GM23338 (cell line): ENCODE measurements at regions not wholly inside any gene's neighbourhood (a gene's known extent, or its start where the extent isn't known, plus 50 kb on each side); places are given as distances from the start of the nearest gene placed in this dataset.

Experiments
- ATAC-seq: fragments of 200-7000 bp; cut with Tn5 transposase; 3 replicates; pipeline ENCODE4 v1.9.1; 2020
- DNase-seq: peaks from one replicate; pipeline ENCODE4 v3.0.0-alpha.2; 2015; ENCODE audit warnings: low spot score
- H2AFZ ChIP-seq: fragments of 200-600 bp; sonication (generic); 2 replicates; pipeline ENCODE4 v1.8.0; 2016; ENCODE audit warnings: antibody characterized with exemption, mild to moderate bottlenecking, moderate library complexity
- H3F3A ChIP-seq: fragments of 200-600 bp; sonication (generic); replicated peaks from 2 replicates; pipeline ENCODE4 v1.8.0; 2017; ENCODE audit warnings: antibody characterized with exemption, mixed run types, low read depth
- H3K27ac ChIP-seq: fragments of 200-600 bp; sonication (generic); 2 replicates; pipeline ENCODE4 v1.6.1; 2016; ENCODE audit warnings: low read depth
- H3K27me3 ChIP-seq: fragments of 200-600 bp; sonication (generic); 2 replicates; pipeline ENCODE4 v1.8.0; 2016; ENCODE audit warnings: mild to moderate bottlenecking, mixed run types, moderate library complexity; ENCODE audit not compliant: insufficient read depth
- H3K36me3 ChIP-seq: fragments of 200-600 bp; sonication (generic); 2 replicates; pipeline ENCODE4 v1.8.0; 2016; ENCODE audit warnings: mild to moderate bottlenecking; ENCODE audit not compliant: insufficient read depth
- H3K4me1 ChIP-seq: fragments of 200-600 bp; sonication (generic); 2 replicates; pipeline ENCODE4 v1.8.0; 2016; ENCODE audit warnings: mild to moderate bottlenecking, moderate library complexity; ENCODE audit not compliant: insufficient read depth
- H3K4me2 ChIP-seq: fragments of 200-600 bp; sonication (generic); 2 replicates; pipeline ENCODE4 v1.7.1; 2017; ENCODE audit warnings: mixed run types
- H3K4me3 ChIP-seq: fragments of 200-600 bp; sonication (generic); 2 replicates; pipeline ENCODE4 v1.6.1; 2016; ENCODE audit warnings: mixed run types
- H3K79me2 ChIP-seq: fragments of 200-600 bp; sonication (generic); replicated peaks from 2 replicates; pipeline ENCODE4 v1.8.0; 2017; ENCODE audit warnings: mild to moderate bottlenecking; ENCODE audit not compliant: insufficient read depth
- H3K9me2 ChIP-seq: fragments of 200-600 bp; sonication (generic); 2 replicates; pipeline ENCODE4 v1.8.0; 2017; ENCODE audit not compliant: insufficient read depth
- H4K20me1 ChIP-seq: fragments of 200-600 bp; sonication (generic); replicated peaks from 2 replicates; pipeline ENCODE4 v1.8.0; 2017; ENCODE audit warnings: mild to moderate bottlenecking; ENCODE audit not compliant: insufficient read depth
- H3K27ac Mint-ChIP-seq: 2 replicates; pipeline ENCODE4 v1.8.0; 2020; ENCODE audit warnings: inconsistent platforms, mild to moderate bottlenecking, moderate library complexity, mixed read lengths
- H3K27me3 Mint-ChIP-seq: 3 replicates; pipeline ENCODE4 v1.8.0; 2022; ENCODE audit warnings: low read depth, mild to moderate bottlenecking, moderate library complexity, mixed read lengths, inconsistent platforms; ENCODE audit not compliant: insufficient read depth, poor library complexity
- H3K36me3 Mint-ChIP-seq: 3 replicates; pipeline ENCODE4 v1.8.0; 2021; ENCODE audit warnings: low read depth, mild to moderate bottlenecking, inconsistent platforms, moderate library complexity, mixed read lengths
- H3K4me1 Mint-ChIP-seq: 3 replicates; pipeline ENCODE4 v1.8.0; 2020; ENCODE audit warnings: mild to moderate bottlenecking, inconsistent platforms, mixed read lengths
- H3K4me3 Mint-ChIP-seq: 3 replicates; pipeline ENCODE4 v1.8.0; 2021; ENCODE audit warnings: moderate library complexity, mild to moderate bottlenecking, inconsistent platforms, mixed read lengths
- H3K9me3 Mint-ChIP-seq: 3 replicates; pipeline ENCODE4 v1.8.0; 2020; ENCODE audit warnings: moderate library complexity, mild to moderate bottlenecking, inconsistent platforms, mixed read lengths
- CREB1 ChIP-seq: fragments of 250-450 bp; sonication (Bioruptor Pico); IDR thresholded peaks from 2 replicates; pipeline ENCODE4 v1.5.0; 2020; ENCODE audit warnings: low read depth, mild to moderate bottlenecking, moderate library complexity
- EZH2phosphoT487 ChIP-seq: fragments of 200-600 bp; sonication (generic); IDR thresholded peaks from one replicate; pipeline ENCODE4 v1.8.1; 2018; ENCODE audit warnings: antibody characterized with exemption; ENCODE audit not compliant: unreplicated experiment
- JUNB ChIP-seq: IDR thresholded peaks from one replicate; pipeline ENCODE4 v1.6.1; 2016; ENCODE audit warnings: antibody characterized with exemption; ENCODE audit not compliant: unreplicated experiment
- NANOG ChIP-seq: IDR thresholded peaks from 2 replicates; pipeline ENCODE4 v1.6.1; 2016; ENCODE audit warnings: antibody characterized with exemption, borderline replicate concordance
- STAT1 ChIP-seq: IDR thresholded peaks from one replicate; pipeline ENCODE4 v1.6.1; 2016; ENCODE audit warnings: antibody characterized with exemption; ENCODE audit not compliant: unreplicated experiment
- ZNF114 ChIP-seq: fragments of 250-450 bp; sonication (Bioruptor Pico); IDR thresholded peaks from 2 replicates; pipeline ENCODE4 v1.5.0; 2020; ENCODE audit warnings: mild to moderate bottlenecking, moderate library complexity
- ZNF331 ChIP-seq: fragments of 250-450 bp; sonication (Bioruptor Pico); IDR thresholded peaks from 2 replicates; pipeline ENCODE4 v1.5.0; 2020; ENCODE audit warnings: low read depth, mild to moderate bottlenecking, moderate library complexity
- TF ChIP-seq, protein P1 (sequence below), 2 experiments: fragments of 200-600 bp in 1 of 2; sonication (generic) in 1 of 2; conservative IDR thresholded peaks; 2 replicates each; pipeline versions ENCODE4 v1.5.1 to v1.6.1; 2016 to 2017; ENCODE audit warnings: antibody characterized with exemption in 2 of 2, low read depth in 2 of 2, mild to moderate bottlenecking in 2 of 2, moderate library complexity in 1 of 2
- TF ChIP-seq, protein P2 (sequence below): IDR thresholded peaks from 2 replicates; pipeline ENCODE4 v1.6.1; 2016; ENCODE audit warnings: antibody characterized with exemption

DNA sequence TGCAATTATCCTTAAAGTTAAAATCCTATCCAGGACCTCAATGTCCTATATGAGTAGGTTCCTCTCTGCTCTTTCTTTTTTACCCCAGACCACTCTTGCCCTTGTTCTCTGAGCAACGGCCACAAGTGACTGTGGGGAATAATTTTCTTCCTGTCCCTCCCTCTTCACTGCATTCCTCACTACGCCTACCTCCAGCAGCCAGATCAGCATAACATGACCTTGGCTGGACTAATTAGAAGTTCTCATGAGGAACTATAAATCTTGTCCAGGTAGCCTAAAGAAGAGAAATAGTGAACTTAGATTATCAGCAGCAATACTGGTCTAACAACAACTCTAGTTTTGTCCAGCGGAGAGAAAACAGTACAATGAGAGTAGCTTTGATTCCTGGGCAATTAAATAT is 643.8 kb upstream of the KLHL29 start (continued):
- TF ChIP-seq EZH2phosphoT487 (no peak), STAT1 (no peak), CREB1 (CRISPR knock-in tag) (no peak)
- TF ChIP-seq, protein P1, sequence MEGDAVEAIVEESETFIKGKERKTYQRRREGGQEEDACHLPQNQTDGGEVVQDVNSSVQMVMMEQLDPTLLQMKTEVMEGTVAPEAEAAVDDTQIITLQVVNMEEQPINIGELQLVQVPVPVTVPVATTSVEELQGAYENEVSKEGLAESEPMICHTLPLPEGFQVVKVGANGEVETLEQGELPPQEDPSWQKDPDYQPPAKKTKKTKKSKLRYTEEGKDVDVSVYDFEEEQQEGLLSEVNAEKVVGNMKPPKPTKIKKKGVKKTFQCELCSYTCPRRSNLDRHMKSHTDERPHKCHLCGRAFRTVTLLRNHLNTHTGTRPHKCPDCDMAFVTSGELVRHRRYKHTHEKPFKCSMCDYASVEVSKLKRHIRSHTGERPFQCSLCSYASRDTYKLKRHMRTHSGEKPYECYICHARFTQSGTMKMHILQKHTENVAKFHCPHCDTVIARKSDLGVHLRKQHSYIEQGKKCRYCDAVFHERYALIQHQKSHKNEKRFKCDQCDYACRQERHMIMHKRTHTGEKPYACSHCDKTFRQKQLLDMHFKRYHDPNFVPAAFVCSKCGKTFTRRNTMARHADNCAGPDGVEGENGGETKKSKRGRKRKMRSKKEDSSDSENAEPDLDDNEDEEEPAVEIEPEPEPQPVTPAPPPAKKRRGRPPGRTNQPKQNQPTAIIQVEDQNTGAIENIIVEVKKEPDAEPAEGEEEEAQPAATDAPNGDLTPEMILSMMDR (conservative IDR thresholded peaks at IDR 0.05; ENCODE audit: low read depth in 2 of 2) = no peak

DNA sequence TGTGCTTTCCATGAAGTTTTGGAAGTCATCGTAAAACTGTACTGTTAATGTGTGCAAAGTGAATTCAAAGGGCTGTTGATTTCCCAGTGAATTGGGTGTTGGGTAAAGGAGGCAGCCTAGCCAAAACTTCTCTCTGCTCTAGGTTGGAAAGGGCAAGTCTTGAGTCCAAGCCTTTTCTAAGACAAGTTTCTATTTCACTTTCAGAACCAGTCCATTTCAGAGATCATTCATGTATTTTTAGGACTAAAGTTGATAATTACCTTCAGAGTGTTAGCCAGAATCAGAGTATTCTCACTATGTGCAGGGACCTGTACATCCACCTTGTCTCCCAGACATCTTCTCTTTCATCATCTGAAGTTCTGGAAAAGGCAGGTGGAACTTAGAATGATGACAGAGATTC is 636.1 kb upstream of the KLHL29 start:
- Mint-ChIP-seq H3K4me3 (no peak overlapping the region), H3K4me1 (no peaks in the 10 kb centered on the region), H3K27ac (no peak overlapping the region), H3K9me3 (no peaks in the 10 kb centered on the region), H3K27me3 (peaks cover 2% of the 10 kb centered on the region), H3K36me3 (no peaks in the 10 kb centered on the region)
- no peaks in the 10 kb centered on the region for H3F3A ChIP-seq
- no peak overlapping the region for H3K27ac ChIP-seq
- H3K4me2 ChIP-seq = no peak overlapping the region
- H3K36me3 ChIP-seq = no peaks in the 10 kb centered on the region
- H3K4me1 ChIP-seq = no peaks in the 10 kb centered on the region
- TF ChIP-seq NANOG = no peak
- no peak for TF ChIP-seq CREB1 (CRISPR knock-in tag)
- TF ChIP-seq, protein P2, sequence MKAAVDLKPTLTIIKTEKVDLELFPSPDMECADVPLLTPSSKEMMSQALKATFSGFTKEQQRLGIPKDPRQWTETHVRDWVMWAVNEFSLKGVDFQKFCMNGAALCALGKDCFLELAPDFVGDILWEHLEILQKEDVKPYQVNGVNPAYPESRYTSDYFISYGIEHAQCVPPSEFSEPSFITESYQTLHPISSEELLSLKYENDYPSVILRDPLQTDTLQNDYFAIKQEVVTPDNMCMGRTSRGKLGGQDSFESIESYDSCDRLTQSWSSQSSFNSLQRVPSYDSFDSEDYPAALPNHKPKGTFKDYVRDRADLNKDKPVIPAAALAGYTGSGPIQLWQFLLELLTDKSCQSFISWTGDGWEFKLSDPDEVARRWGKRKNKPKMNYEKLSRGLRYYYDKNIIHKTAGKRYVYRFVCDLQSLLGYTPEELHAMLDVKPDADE = no peak
- TF ChIP-seq, protein P1 (conservative IDR thresholded peaks at IDR 0.05; ENCODE audit: low read depth in 2 of 2) = no peak
- no peak for TF ChIP-seq ZNF331 (CRISPR knock-in tag)
- no peak for TF ChIP-seq EZH2phosphoT487
- no peak for TF ChIP-seq ZNF114 (CRISPR knock-in tag)
- no peak for TF ChIP-seq JUNB
- no peak overlapping the region for H2AFZ ChIP-seq
- 0 out of 2 replicates have a peak, but pooled peaks cover 8% of the 10 kb centered on the region for H3K9me2 ChIP-seq
- H3K79me2 ChIP-seq = no peaks in the 10 kb centered on the region
- DNase-seq (no peak), ATAC-seq (no peak)
- H3K4me3 ChIP-seq = no peak overlapping the region
- no peaks in the 10 kb centered on the region for H3K27me3 ChIP-seq
- no peaks in the 10 kb centered on the region for H4K20me1 ChIP-seq
